Right atrium auricular region (tissue), 2 donors: ENCODE measurements at regions not wholly inside any gene's neighbourhood (a gene's known extent, or its start where the extent isn't known, plus 50 kb on each side); places are given as distances from the start of the nearest gene placed in this dataset.

ENCODE experiments used
- DNase-seq: peaks from one replicate; pipeline ENCODE4 v3.0.0-alpha.2; 2019; ENCODE audit warnings: low spot score
- H3K27ac ChIP-seq, 2 donors: fragments of 200-600 bp; sonication (generic); 1 replicate in 1 of 2; 2 replicates in 1 of 2; pipeline ENCODE4 v1.5.1; 2016 to 2019
- H3K27me3 ChIP-seq, 2 donors: fragments of 200-600 bp; sonication (generic); one replicate each; pipeline versions ENCODE4 v1.5.1 to v1.6.0; 2017 to 2019
- H3K36me3 ChIP-seq: fragments of 200-600 bp; sonication (generic); one replicate; pipeline ENCODE4 v1.5.1; 2016
- H3K4me1 ChIP-seq, 2 donors: fragments of 200-600 bp; sonication (generic); one replicate each; pipeline versions ENCODE4 v1.5.1 to v1.6.0; 2017 to 2019
- H3K4me3 ChIP-seq, 2 donors: fragments of 200-600 bp; sonication (generic); 1 replicate in 1 of 2; 2 replicates in 1 of 2; pipeline ENCODE4 v1.5.1; 2017 to 2019; ENCODE audit warnings: mild to moderate bottlenecking in 1 of 2, moderate library complexity in 1 of 2
- H3K9me3 ChIP-seq, 2 donors: fragments of 200-600 bp; sonication (generic); one replicate each; pipeline ENCODE4 v1.5.1; 2019
- TF ChIP-seq, protein P1 (sequence below), 2 donors: fragments of 200-600 bp; sonication (generic); IDR thresholded peaks; one replicate each; pipeline ENCODE4 v1.5.1; 2019; ENCODE audit warnings: antibody characterized with exemption in 2 of 2

DNA sequence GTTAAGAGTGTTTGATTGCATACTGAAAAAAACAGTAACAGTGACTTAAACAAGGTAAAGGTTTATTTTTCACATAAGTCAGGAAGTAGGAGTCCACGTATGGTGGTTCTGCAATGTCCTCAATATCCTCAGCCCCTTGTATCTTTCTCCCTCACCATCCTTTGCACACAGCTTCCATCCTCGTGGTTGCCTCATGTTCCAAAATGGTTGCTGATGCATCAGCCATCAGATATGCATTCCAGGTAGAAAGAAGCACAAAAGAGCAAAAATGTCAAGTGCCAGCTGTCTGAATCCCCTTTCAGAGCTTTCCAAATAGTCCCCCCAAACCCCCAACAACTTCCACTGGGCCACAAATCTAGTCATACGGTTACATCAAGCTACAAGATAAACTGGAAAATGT lies 138.1 kb downstream of the SYF2 start:
- H3K4me1 ChIP-seq: peaks cover 0 to 6% of the 10 kb centered on the region in 2 donors

DNA sequence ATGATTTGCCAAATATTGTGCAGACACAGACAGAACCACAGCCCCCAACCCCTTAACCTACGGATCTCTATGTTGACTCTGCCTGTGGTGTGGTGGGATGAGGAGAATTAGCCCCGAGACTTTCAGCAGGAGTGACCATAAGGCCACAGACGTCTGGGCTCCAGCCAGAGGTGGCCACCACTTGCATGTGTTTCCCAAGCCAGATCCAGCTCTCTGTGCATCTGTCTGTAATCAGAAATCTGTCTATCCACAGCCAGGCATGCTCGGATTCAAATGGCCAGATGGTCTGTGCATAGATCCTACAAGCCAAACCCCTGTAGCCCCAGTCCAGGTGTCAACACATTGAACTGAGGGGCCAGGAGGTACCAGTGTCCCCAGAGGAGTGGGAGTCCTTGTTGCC lies 140.6 kb downstream of the SYF2 start:
- H3K4me3 ChIP-seq: no peak overlapping the region
- H3K36me3 ChIP-seq: no peaks in the 10 kb centered on the region
- H3K4me1 ChIP-seq: no peaks in the 10 kb centered on the region
- no peaks in the 10 kb centered on the region for H3K9me3 ChIP-seq
- TF ChIP-seq, protein P1, sequence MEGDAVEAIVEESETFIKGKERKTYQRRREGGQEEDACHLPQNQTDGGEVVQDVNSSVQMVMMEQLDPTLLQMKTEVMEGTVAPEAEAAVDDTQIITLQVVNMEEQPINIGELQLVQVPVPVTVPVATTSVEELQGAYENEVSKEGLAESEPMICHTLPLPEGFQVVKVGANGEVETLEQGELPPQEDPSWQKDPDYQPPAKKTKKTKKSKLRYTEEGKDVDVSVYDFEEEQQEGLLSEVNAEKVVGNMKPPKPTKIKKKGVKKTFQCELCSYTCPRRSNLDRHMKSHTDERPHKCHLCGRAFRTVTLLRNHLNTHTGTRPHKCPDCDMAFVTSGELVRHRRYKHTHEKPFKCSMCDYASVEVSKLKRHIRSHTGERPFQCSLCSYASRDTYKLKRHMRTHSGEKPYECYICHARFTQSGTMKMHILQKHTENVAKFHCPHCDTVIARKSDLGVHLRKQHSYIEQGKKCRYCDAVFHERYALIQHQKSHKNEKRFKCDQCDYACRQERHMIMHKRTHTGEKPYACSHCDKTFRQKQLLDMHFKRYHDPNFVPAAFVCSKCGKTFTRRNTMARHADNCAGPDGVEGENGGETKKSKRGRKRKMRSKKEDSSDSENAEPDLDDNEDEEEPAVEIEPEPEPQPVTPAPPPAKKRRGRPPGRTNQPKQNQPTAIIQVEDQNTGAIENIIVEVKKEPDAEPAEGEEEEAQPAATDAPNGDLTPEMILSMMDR (IDR thresholded peaks at IDR 0.05): no peak
- no peaks in the 10 kb centered on the region for H3K27me3 ChIP-seq
- H3K27ac ChIP-seq: no peak overlapping the region
- DNase-seq: no peak

More for the DNA sequence above, 138.1 kb downstream of the SYF2 start:
- DNase-seq: no peak
- Histone ChIP-seq H3K27ac (no peak overlapping the region), H3K9me3 (no peaks in the 10 kb centered on the region), H3K4me3 (no peak overlapping the region), H3K36me3 (no peaks in the 10 kb centered on the region), H3K27me3 (no peaks in the 10 kb centered on the region)
- TF ChIP-seq, protein P1 (IDR thresholded peaks at IDR 0.05): no peak

GRCh38 chr1:25090707-25091422 lies 141.4 kb downstream of the SYF2 start:
- no peaks in the 10 kb centered on the region for H3K36me3 ChIP-seq
- no peak overlapping the region for H3K4me3 ChIP-seq
- no peak for DNase-seq
- no peaks in the 10 kb centered on the region for H3K4me1 ChIP-seq
- no peaks in the 10 kb centered on the region for H3K27me3 ChIP-seq
- TF ChIP-seq, protein P1 (IDR thresholded peaks at IDR 0.05): no peak
- no peak overlapping the region for H3K27ac ChIP-seq
- no peaks in the 10 kb centered on the region for H3K9me3 ChIP-seq

DNA sequence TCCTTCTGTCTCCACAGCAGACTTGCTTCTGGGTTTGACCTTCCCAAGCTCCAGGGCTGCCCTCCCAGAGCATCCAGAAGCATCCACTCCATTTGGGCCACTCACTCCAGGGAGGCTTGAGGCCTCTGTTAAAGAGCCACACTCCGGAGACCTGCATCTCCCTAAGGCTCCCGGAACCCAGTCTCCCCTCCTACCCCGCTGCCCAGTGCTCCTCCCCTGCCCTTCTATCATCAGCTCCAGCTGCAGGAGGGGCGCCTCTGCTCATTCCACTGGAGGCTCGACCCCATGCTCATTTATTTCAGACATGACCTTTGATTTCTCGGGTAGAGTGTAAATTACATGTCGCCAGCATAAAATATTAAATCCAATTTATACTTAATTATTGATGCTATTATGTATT lies 142.5 kb downstream of the SYF2 start:
- Histone ChIP-seq H3K27me3 (no peaks in the 10 kb centered on the region), H3K4me1 (no peaks in the 10 kb centered on the region), H3K9me3 (no peaks in the 10 kb centered on the region), H3K4me3 (no peak overlapping the region), H3K27ac (no peak overlapping the region), H3K36me3 (no peaks in the 10 kb centered on the region)
- TF ChIP-seq, protein P1 (IDR thresholded peaks at IDR 0.05): no peak
- no peak for DNase-seq

DNA sequence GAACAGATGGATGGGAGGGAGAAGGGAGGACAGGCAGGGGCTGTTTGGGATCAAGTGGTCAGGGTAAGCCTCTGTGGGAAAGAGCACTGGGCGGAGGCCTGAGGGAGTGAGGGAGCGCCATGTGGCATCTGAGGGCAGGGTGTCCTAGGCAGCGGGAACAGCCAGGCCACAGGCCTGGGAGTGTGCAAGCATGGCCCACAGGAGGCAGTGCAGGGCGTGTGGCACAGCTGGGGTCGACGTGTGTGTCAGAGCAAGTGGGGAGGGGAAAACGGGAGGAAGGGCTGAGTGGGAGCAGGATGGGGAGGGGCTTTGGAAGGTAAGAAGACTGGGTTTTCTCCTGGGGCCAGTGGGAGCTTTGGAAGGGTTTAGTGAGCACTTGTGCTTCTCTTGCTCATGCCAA lies 143.4 kb downstream of the SYF2 start:
- TF ChIP-seq, protein P1 (IDR thresholded peaks at IDR 0.05): no peak
- Histone ChIP-seq H3K27me3 (no peaks in the 10 kb centered on the region), H3K36me3 (no peaks in the 10 kb centered on the region), H3K4me1 (no peaks in the 10 kb centered on the region), H3K27ac (no peak overlapping the region), H3K9me3 (no peaks in the 10 kb centered on the region), H3K4me3 (no peak overlapping the region)
- DNase-seq: no peak

DNA sequence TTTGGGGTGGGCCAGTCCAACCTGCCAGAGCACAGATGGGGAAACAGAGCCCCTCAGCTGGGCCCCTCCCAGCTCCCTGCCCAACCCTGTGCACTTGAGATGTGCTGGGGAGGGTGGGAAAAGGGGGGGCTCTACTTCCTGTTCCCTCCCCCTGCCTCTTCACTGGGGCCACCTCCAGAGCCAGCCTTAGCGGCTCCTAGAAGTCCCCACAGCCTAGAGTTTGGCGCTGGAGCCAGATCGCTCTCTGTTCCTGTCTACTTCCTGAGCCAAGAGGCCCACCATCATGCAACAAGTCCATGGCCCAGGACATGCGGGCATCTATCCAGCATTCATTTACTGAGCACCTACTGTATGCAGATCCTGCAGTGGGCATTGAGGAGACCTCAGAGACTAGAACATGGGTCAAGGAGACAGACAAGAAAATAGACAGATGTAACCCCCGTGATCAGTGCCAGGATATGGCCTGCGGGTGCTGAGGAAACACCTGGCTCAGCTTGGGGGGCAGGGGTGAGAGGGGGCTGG lies 144.1 kb downstream of the SYF2 start:
- Histone ChIP-seq H3K4me1 (no peaks in the 10 kb centered on the region), H3K4me3 (no peak overlapping the region), H3K36me3 (no peaks in the 10 kb centered on the region), H3K9me3 (no peaks in the 10 kb centered on the region), H3K27ac (no peak overlapping the region), H3K27me3 (no peaks in the 10 kb centered on the region)
- TF ChIP-seq, protein P1 (IDR thresholded peaks at IDR 0.05): no peak
- no peak for DNase-seq
